VCaP (cell line): ENCODE measurements at regions not wholly inside any gene's neighbourhood (a gene's known extent, or its start where the extent isn't known, plus 50 kb on each side); places are given as distances from the start of the nearest gene placed in this dataset.
"Not testable (repeated sequence)": the region's sequence is repeated elsewhere in the genome, so short reads cannot be mapped to it uniquely, and the experiment has no call there.

Source experiments
- H3K27ac ChIP-seq: fragments of 450-650 bp; 2 replicates; pipeline ENCODE4 v1.5.1; 2017
- TF ChIP-seq, protein P1 (sequence below): fragments of 450-650 bp; conservative IDR thresholded peaks from 2 replicates; pipeline ENCODE4 v1.5.1; 2017; ENCODE audit warnings: mild to moderate bottlenecking, moderate library complexity

DNA sequence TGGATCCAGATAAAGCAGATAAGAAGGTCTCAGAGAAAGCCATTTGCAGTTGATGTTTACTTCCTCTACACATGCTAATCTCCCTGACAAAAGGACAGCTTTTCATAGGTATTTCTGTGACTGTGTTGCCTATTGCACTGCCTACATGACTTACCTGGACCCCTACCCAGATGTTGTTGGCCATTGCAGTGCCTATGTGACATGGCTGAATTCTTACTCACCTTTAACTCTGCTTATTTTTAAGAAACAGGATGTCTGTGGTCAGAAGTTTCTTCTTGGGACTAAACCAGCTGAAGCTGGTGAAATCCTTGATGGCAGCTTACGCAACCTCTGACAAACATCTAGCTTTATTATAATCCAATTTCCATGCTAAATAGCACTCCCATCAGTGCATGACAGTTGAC, 50.7 kb downstream of the PPIAL4D start:
- not testable (repeated sequence) for H3K27ac ChIP-seq

DNA sequence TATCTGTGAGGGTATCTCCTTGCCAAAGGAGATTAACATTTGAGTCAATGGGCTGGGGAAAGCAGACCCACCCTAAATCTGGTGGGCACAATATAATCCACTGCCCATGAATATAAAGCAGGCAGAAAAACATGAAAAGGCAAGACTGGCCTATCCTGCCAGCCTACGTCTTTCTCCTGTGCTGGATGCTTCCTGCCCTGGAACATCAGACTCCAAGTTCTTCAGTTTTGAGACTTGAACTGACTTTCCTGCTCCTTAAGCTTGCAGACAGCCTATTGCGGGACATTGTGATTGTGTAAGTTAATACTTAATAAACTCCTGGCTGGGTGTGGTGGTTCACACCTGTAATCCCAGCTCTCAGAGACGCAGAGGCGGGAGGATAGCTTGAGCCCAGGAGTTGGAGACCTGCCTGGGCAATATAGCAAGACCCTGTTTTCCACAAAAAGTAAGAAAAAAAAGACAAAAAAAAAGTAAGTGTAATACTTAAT, 52.4 kb downstream of the PPIAL4D start:
- H3K27ac ChIP-seq, result not testable (repeated sequence)

GRCh38 chr1:145188869-145189542, 53.0 kb downstream of the PPIAL4D start:
- H3K27ac ChIP-seq, result not testable (repeated sequence)

- TF ChIP-seq, protein P1, sequence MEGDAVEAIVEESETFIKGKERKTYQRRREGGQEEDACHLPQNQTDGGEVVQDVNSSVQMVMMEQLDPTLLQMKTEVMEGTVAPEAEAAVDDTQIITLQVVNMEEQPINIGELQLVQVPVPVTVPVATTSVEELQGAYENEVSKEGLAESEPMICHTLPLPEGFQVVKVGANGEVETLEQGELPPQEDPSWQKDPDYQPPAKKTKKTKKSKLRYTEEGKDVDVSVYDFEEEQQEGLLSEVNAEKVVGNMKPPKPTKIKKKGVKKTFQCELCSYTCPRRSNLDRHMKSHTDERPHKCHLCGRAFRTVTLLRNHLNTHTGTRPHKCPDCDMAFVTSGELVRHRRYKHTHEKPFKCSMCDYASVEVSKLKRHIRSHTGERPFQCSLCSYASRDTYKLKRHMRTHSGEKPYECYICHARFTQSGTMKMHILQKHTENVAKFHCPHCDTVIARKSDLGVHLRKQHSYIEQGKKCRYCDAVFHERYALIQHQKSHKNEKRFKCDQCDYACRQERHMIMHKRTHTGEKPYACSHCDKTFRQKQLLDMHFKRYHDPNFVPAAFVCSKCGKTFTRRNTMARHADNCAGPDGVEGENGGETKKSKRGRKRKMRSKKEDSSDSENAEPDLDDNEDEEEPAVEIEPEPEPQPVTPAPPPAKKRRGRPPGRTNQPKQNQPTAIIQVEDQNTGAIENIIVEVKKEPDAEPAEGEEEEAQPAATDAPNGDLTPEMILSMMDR, result peak; percentile 33; the same call in 1 of the 2 replicates
- H3K27ac ChIP-seq, result not testable (repeated sequence)
Observed at GRCh38 chr1:145182606-145183413, 59.2 kb downstream of the PPIAL4D start.

GRCh38 chr1:145176285-145176925, 65.6 kb downstream of the PPIAL4D start:
- not testable (repeated sequence) for H3K27ac ChIP-seq

DNA sequence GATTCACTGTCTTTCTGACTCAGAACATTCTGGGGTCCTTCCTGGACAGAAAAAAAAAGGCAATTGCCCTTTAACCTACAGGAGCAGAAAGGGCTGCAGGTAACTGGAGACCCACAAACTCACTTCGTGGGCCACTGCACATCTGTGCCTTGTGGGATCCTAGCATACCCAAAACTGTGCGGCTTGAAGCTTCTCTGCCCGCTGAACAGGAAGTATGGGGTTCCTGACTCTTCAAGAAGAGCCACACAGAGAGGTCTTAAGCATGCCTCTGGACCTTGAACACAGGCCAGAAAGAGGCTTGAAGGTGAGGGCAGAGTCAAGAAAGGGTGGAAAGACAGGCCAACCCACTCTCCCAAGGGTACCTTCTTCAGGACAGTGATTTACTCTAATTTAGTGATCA, 67.6 kb downstream of the PPIAL4D start:
- H3K27ac ChIP-seq, result not testable (repeated sequence)

GRCh38 chr1:145168220-145168848, 72.6 kb downstream of the FAM72D start:
- H3K27ac ChIP-seq, result not testable (repeated sequence)

- not testable (repeated sequence) for H3K27ac ChIP-seq
Observed at GRCh38 chr1:145164360-145164759, 68.6 kb downstream of the FAM72D start.
